HL-60 (cell line): ENCODE measurements at regions not wholly inside any gene's neighbourhood (a gene's known extent, or its start where the extent isn't known, plus 50 kb on each side); places are given as distances from the start of the nearest gene placed in this dataset.
A peak's percentile ranks its signal among the peaks of the same experiment; 100 is the strongest.

Experiments
- DNase-seq, 2 experiments: peaks; one replicate each; pipeline ENCODE4 v3.0.0-alpha.2; 2010 to 2020; ENCODE audit warnings: low read depth in 1 of 2, low spot score in 1 of 2
- H3K27ac ChIP-seq: fragments of 250-450 bp; sonication (Bioruptor Pico); replicated peaks from 2 replicates; pipeline ENCODE4 v1.5.1; 2020; ENCODE audit warnings: mild to moderate bottlenecking, moderate library complexity
- H3K27me3 ChIP-seq: fragments of 250-450 bp; sonication (Bioruptor Pico); 2 replicates; pipeline ENCODE4 v1.5.1; 2021; ENCODE audit warnings: mild to moderate bottlenecking, moderate library complexity; ENCODE audit not compliant: insufficient read depth, poor library complexity, severe bottlenecking
- H3K4me3 ChIP-seq: replicated peaks from 2 replicates; pipeline ENCODE4 v1.5.1; 2011; ENCODE audit warnings: mild to moderate bottlenecking, control low read depth, low read length; ENCODE audit not compliant: insufficient read depth
- CTCF ChIP-seq: IDR thresholded peaks from one replicate; pipeline ENCODE4 v1.5.1; 2011; ENCODE audit warnings: low read length, control low read depth, inconsistent platforms; ENCODE audit not compliant: insufficient read depth
- GABPA ChIP-seq: IDR thresholded peaks from 2 replicates; pipeline ENCODE4 v1.6.1; 2012; ENCODE audit warnings: low read depth
- POLR2AphosphoS5 ChIP-seq: IDR thresholded peaks from 2 replicates; pipeline ENCODE4 v1.6.1; 2012; ENCODE audit warnings: low read depth
- REST ChIP-seq: IDR thresholded peaks from 2 replicates; pipeline ENCODE4 v1.6.1; 2012; ENCODE audit warnings: low read depth; ENCODE audit not compliant: insufficient replicate concordance
- SPI1 ChIP-seq: IDR thresholded peaks from 2 replicates; pipeline ENCODE4 v1.6.1; 2012; ENCODE audit warnings: low read depth, mild to moderate bottlenecking, borderline replicate concordance

- no peak overlapping the region for H3K27ac ChIP-seq
- no peak for TF ChIP-seq CTCF
- TF ChIP-seq SPI1 = no peak
- H3K27me3 ChIP-seq = no peaks in the 10 kb centered on the region
- no peak overlapping the region for H3K4me3 ChIP-seq
- DNase-seq = no peak
Observed at GRCh38 chr4:177204126-177204525, 105.5 kb upstream of the NEIL3 start.

- no peaks in the 10 kb centered on the region for H3K27me3 ChIP-seq
- no peak overlapping the region for H3K4me3 ChIP-seq
- H3K27ac ChIP-seq = no peak overlapping the region
- DNase-seq = no peak
- TF ChIP-seq SPI1 (no peak), POLR2AphosphoS5 (no peak), CTCF (no peak), REST (no peak), GABPA (no peak)
Observed at GRCh38 chr4:177214935-177215334, 94.7 kb upstream of the NEIL3 start.

- DNase-seq = no peak
- peak; percentile 64; the same call in 1 of the 2 replicates for TF ChIP-seq SPI1
- no peak for TF ChIP-seq CTCF
- Histone ChIP-seq H3K4me3 (no peak overlapping the region), H3K27me3 (peaks cover 3% of the 10 kb centered on the region), H3K27ac (no peak overlapping the region)
Observed at GRCh38 chr4:177220376-177220775, 89.3 kb upstream of the NEIL3 start.

- TF ChIP-seq SPI1 (no peak), POLR2AphosphoS5 (no peak), REST (no peak), CTCF (no peak), GABPA (no peak)
- DNase-seq = no peak
- H3K27ac ChIP-seq = no peak overlapping the region
- no peak overlapping the region for H3K4me3 ChIP-seq
- H3K27me3 ChIP-seq = peaks cover 3% of the 10 kb centered on the region
Observed at GRCh38 chr4:177222781-177223180, 86.9 kb upstream of the NEIL3 start.
